ENCODE measurements at regions not wholly inside any gene's neighbourhood (a gene's known extent, or its start where the extent isn't known, plus 50 kb on each side); places are given as distances from the start of the nearest gene placed in this dataset.

DNA sequence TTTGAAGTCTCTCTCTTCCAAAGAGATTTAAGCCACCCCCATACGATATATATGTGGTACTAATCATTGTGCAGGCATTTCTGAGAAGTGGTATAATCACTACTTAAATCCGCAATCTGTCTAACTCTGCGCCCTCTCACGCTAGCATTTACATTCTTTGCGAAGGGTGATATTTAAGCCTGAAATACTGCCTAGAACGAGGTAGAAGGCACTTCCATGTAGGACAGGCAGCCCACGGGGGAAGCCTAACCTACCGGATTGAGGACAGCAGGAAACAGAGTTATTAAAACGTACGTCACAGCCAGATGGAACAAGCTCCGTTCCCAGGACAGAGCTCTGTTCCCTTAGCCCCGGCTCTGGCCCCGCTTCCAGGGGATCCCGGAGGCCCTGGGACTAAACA lies 59.3 kb upstream of the ECHDC3 start:
- no peak for TF ChIP-seq EZH2 (IDR thresholded peaks at IDR 0.05; ENCODE audit: borderline replicate concordance, low read depth, low read length, poor library complexity, severe bottlenecking)
- TF ChIP-seq, protein P1, sequence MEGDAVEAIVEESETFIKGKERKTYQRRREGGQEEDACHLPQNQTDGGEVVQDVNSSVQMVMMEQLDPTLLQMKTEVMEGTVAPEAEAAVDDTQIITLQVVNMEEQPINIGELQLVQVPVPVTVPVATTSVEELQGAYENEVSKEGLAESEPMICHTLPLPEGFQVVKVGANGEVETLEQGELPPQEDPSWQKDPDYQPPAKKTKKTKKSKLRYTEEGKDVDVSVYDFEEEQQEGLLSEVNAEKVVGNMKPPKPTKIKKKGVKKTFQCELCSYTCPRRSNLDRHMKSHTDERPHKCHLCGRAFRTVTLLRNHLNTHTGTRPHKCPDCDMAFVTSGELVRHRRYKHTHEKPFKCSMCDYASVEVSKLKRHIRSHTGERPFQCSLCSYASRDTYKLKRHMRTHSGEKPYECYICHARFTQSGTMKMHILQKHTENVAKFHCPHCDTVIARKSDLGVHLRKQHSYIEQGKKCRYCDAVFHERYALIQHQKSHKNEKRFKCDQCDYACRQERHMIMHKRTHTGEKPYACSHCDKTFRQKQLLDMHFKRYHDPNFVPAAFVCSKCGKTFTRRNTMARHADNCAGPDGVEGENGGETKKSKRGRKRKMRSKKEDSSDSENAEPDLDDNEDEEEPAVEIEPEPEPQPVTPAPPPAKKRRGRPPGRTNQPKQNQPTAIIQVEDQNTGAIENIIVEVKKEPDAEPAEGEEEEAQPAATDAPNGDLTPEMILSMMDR (conservative IDR thresholded peaks at IDR 0.05; ENCODE audit: low read depth, low read length): no peak
- no TSS peak for BruUV-seq (replicated peaks)
- Histone ChIP-seq H3K4me3 (ENCODE audit: low read depth, low read length, poor library complexity, severe bottlenecking) (no peak overlapping the region), H3K27ac (ENCODE audit: low read depth, low read length, poor library complexity, severe bottlenecking) (no peak overlapping the region), H3K4me1 (ENCODE audit: insufficient read depth, low read length, poor library complexity, severe bottlenecking) (peaks cover 43% of the 10 kb centered on the region), H3K27me3 (replicated peaks; ENCODE audit: insufficient read depth, low read depth, low read length, poor library complexity) (no peaks in the 10 kb centered on the region), H3K36me3 (ENCODE audit: insufficient read depth, low read length, poor library complexity, severe bottlenecking) (no peaks in the 10 kb centered on the region), H3K9me3 (ENCODE audit: low read depth, low read length, poor library complexity, severe bottlenecking) (no peaks in the 10 kb centered on the region)
- no peak for DNase-seq (ENCODE audit: low spot score)
- POLR2A ChIA-PET (ENCODE audit: low non-redundant PET): no interaction called here
- CTCF ChIA-PET: no interaction called here
- intact Hi-C loops (cut with micrococcal nuclease; ENCODE audit: unreplicated experiment): no loop called here

DNA sequence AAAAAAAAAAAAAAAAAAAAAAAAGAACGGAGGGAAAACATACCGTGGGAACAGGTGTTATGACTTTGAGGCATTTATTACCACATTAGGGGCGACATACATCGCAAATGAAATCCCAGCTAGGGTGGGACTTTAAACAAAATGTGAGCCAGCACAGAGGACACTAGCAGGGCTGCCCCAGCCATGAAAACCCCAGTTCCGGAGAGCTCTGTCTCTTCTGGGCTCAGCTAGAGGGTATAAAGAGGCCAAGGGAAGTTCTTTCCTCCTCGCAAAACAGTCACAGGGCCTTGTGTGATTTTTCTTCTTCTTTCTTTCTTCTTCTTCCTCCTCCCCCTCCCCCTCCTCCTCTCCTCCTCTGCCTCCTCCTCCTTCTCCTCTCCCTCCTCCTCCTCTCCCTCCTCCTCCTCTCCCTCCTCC lies 59.9 kb upstream of the ECHDC3 start:
- Histone ChIP-seq H3K27ac (ENCODE audit: low read depth, low read length, poor library complexity, severe bottlenecking) (no peak overlapping the region), H3K4me1 (ENCODE audit: insufficient read depth, low read length, poor library complexity, severe bottlenecking) (peaks cover 43% of the 10 kb centered on the region), H3K36me3 (ENCODE audit: insufficient read depth, low read length, poor library complexity, severe bottlenecking) (no peaks in the 10 kb centered on the region), H3K9me3 (ENCODE audit: low read depth, low read length, poor library complexity, severe bottlenecking) (no peaks in the 10 kb centered on the region), H3K27me3 (replicated peaks; ENCODE audit: insufficient read depth, low read depth, low read length, poor library complexity) (no peaks in the 10 kb centered on the region), H3K4me3 (ENCODE audit: low read depth, low read length, poor library complexity, severe bottlenecking) (no peak overlapping the region)
- CTCF ChIA-PET: no interaction called here
- POLR2A ChIA-PET (ENCODE audit: low non-redundant PET): no interaction called here
- intact Hi-C loops (cut with micrococcal nuclease; ENCODE audit: unreplicated experiment): no loop called here
- TF ChIP-seq, protein P1 (conservative IDR thresholded peaks at IDR 0.05; ENCODE audit: low read depth, low read length): no peak
- no peak for TF ChIP-seq EZH2 (IDR thresholded peaks at IDR 0.05; ENCODE audit: borderline replicate concordance, low read depth, low read length, poor library complexity, severe bottlenecking)
- BruUV-seq (replicated peaks): no TSS peak
- DNase-seq (ENCODE audit: low spot score): no peak

DNA sequence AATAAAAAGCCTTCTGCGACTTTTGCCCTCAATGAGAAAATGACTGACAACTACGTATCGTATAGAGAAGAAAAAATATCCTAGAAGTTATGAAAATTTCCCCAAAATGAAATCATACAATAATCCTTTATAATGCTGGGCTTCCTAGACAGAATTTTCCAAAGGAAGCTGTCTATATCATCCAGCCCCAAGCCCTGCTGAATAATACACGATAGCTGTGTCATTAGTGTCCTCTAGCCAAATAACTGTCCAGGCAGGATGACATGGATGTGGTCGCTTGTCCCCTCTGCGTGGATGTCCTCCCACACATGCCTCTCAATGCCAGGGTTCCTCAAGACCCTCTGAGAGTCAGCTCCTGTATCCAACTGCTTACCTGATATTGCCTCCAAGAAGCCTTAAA lies 61.7 kb upstream of the ECHDC3 start:
- no peak for DNase-seq (ENCODE audit: low spot score)
- ChIA-PET CTCF (no interaction called here), POLR2A (ENCODE audit: low non-redundant PET) (interaction anchor here (0.6 kb wide), 1 partner anchor 128 kb away, joined by 4 read pairs; no protein-coding TSS in a partner anchor)
- Histone ChIP-seq H3K27ac (ENCODE audit: low read depth, low read length, poor library complexity, severe bottlenecking) (no peak overlapping the region), H3K9me3 (ENCODE audit: low read depth, low read length, poor library complexity, severe bottlenecking) (no peaks in the 10 kb centered on the region), H3K4me1 (ENCODE audit: insufficient read depth, low read length, poor library complexity, severe bottlenecking) (peaks cover 36% of the 10 kb centered on the region), H3K4me3 (ENCODE audit: low read depth, low read length, poor library complexity, severe bottlenecking) (no peak overlapping the region), H3K36me3 (ENCODE audit: insufficient read depth, low read length, poor library complexity, severe bottlenecking) (no peaks in the 10 kb centered on the region), H3K27me3 (replicated peaks; ENCODE audit: insufficient read depth, low read depth, low read length, poor library complexity) (no peaks in the 10 kb centered on the region)
- intact Hi-C loops (cut with micrococcal nuclease; ENCODE audit: unreplicated experiment): no loop called here
- BruUV-seq (replicated peaks): no TSS peak
- TF ChIP-seq, protein P1 (conservative IDR thresholded peaks at IDR 0.05; ENCODE audit: low read depth, low read length): no peak
- no peak for TF ChIP-seq EZH2 (IDR thresholded peaks at IDR 0.05; ENCODE audit: borderline replicate concordance, low read depth, low read length, poor library complexity, severe bottlenecking)
